Activated naive CD8-positive, alpha-beta T cell treated with anti-CD3 and anti-CD28 coated beads for 36 hours (primary cell): ENCODE measurements at regions not wholly inside any gene's neighbourhood (a gene's known extent, or its start where the extent isn't known, plus 50 kb on each side); places are given as distances from the start of the nearest gene placed in this dataset.

Experiments
- DNase-seq: peaks from one replicate; pipeline ENCODE4 v3.0.0; 2021
- H3K27ac Mint-ChIP-seq: one replicate; pipeline ENCODE4 v1.8.0; 2022; ENCODE audit warnings: mild to moderate bottlenecking, moderate library complexity, mixed read lengths
- H3K27me3 Mint-ChIP-seq: one replicate; pipeline ENCODE4 v1.8.0; 2022; ENCODE audit warnings: mild to moderate bottlenecking, mixed read lengths
- H3K36me3 Mint-ChIP-seq: one replicate; pipeline ENCODE4 v1.8.0; 2021; ENCODE audit warnings: mild to moderate bottlenecking, mixed read lengths
- H3K4me1 Mint-ChIP-seq: one replicate; pipeline ENCODE4 v1.8.0; 2021; ENCODE audit warnings: mixed read lengths
- H3K4me3 Mint-ChIP-seq: one replicate; pipeline ENCODE4 v1.8.0; 2022; ENCODE audit warnings: mild to moderate bottlenecking, moderate library complexity, mixed read lengths
- H3K9me3 Mint-ChIP-seq: one replicate; pipeline ENCODE4 v1.8.0; 2022; ENCODE audit warnings: mixed read lengths

- Mint-ChIP-seq H3K4me1 (peaks cover 28% of the 10 kb centered on the region), H3K36me3 (no peaks in the 10 kb centered on the region), H3K4me3 (no peak overlapping the region), H3K9me3 (no peaks in the 10 kb centered on the region), H3K27ac (no peak overlapping the region), H3K27me3 (no peaks in the 10 kb centered on the region)
- no peak for DNase-seq
These were observed 192.9 kb downstream of the PIK3R1 start for GRCh38 chr5:68408345-68408871.

GRCh38 chr5:68409259-68409658 lies 193.7 kb downstream of the PIK3R1 start:
- H3K27me3 Mint-ChIP-seq = no peaks in the 10 kb centered on the region
- H3K4me1 Mint-ChIP-seq = peaks cover 28% of the 10 kb centered on the region
- H3K9me3 Mint-ChIP-seq = no peaks in the 10 kb centered on the region
- no peak overlapping the region for H3K4me3 Mint-ChIP-seq
- DNase-seq = no peak
- no peaks in the 10 kb centered on the region for H3K36me3 Mint-ChIP-seq
- H3K27ac Mint-ChIP-seq = no peak overlapping the region

- Mint-ChIP-seq H3K36me3 (no peaks in the 10 kb centered on the region), H3K4me1 (peaks cover 22% of the 10 kb centered on the region), H3K4me3 (no peak overlapping the region), H3K27me3 (no peaks in the 10 kb centered on the region), H3K27ac (no peak overlapping the region), H3K9me3 (no peaks in the 10 kb centered on the region)
- no peak for DNase-seq
These were observed 195.6 kb downstream of the PIK3R1 start for GRCh38 chr5:68411161-68411560.

GRCh38 chr5:68415177-68416085 lies 199.9 kb downstream of the PIK3R1 start:
- Mint-ChIP-seq H3K4me1 (peaks cover 7% of the 10 kb centered on the region), H3K36me3 (no peaks in the 10 kb centered on the region), H3K4me3 (no peak overlapping the region), H3K9me3 (no peaks in the 10 kb centered on the region), H3K27ac (no peak overlapping the region), H3K27me3 (no peaks in the 10 kb centered on the region)
- no peak for DNase-seq

GRCh38 chr5:68416714-68417113 lies 201.2 kb downstream of the PIK3R1 start:
- no peaks in the 10 kb centered on the region for H3K27me3 Mint-ChIP-seq
- no peaks in the 10 kb centered on the region for H3K9me3 Mint-ChIP-seq
- H3K27ac Mint-ChIP-seq = no peak overlapping the region
- H3K36me3 Mint-ChIP-seq = no peaks in the 10 kb centered on the region
- H3K4me1 Mint-ChIP-seq = peaks cover 7% of the 10 kb centered on the region
- no peak overlapping the region for H3K4me3 Mint-ChIP-seq
- no peak for DNase-seq

- Mint-ChIP-seq H3K4me1 (peaks cover 13% of the 10 kb centered on the region), H3K4me3 (no peak overlapping the region), H3K36me3 (no peaks in the 10 kb centered on the region), H3K9me3 (no peaks in the 10 kb centered on the region), H3K27ac (no peak overlapping the region), H3K27me3 (no peaks in the 10 kb centered on the region)
- no peak for DNase-seq
These were observed 202.6 kb downstream of the PIK3R1 start for GRCh38 chr5:68418201-68418600.

- no peaks in the 10 kb centered on the region for H3K36me3 Mint-ChIP-seq
- H3K4me3 Mint-ChIP-seq = no peak overlapping the region
These were observed 203.1 kb downstream of the PIK3R1 start for GRCh38 chr5:68418680-68419079.

GRCh38 chr5:68419081-68419636 lies 203.6 kb downstream of the PIK3R1 start:
- H3K36me3 Mint-ChIP-seq = no peaks in the 10 kb centered on the region
- no peak overlapping the region for H3K4me3 Mint-ChIP-seq
- no peaks in the 10 kb centered on the region for H3K27me3 Mint-ChIP-seq
- no peak overlapping the region for H3K27ac Mint-ChIP-seq
- H3K9me3 Mint-ChIP-seq = no peaks in the 10 kb centered on the region
- H3K4me1 Mint-ChIP-seq = peaks cover 23% of the 10 kb centered on the region
- no peak for DNase-seq

More at GRCh38 chr5:68418680-68419079, 203.1 kb downstream of the PIK3R1 start:
- Mint-ChIP-seq H3K4me1 (peaks cover 18% of the 10 kb centered on the region), H3K9me3 (no peaks in the 10 kb centered on the region), H3K27ac (no peak overlapping the region), H3K27me3 (no peaks in the 10 kb centered on the region)
- no peak for DNase-seq

GRCh38 chr5:68419637-68420452 lies 204.3 kb downstream of the PIK3R1 start:
- Mint-ChIP-seq H3K27me3 (no peaks in the 10 kb centered on the region), H3K4me3 (no peak overlapping the region), H3K27ac (no peak overlapping the region), H3K9me3 (no peaks in the 10 kb centered on the region), H3K36me3 (no peaks in the 10 kb centered on the region), H3K4me1 (peaks cover 28% of the 10 kb centered on the region)
- DNase-seq = no peak

GRCh38 chr5:68420476-68421344 lies 205.2 kb downstream of the PIK3R1 start:
- no peaks in the 10 kb centered on the region for H3K9me3 Mint-ChIP-seq
- peaks cover 31% of the 10 kb centered on the region for H3K4me1 Mint-ChIP-seq
- no peaks in the 10 kb centered on the region for H3K36me3 Mint-ChIP-seq
- DNase-seq = no peak
- H3K4me3 Mint-ChIP-seq = no peak overlapping the region
- H3K27ac Mint-ChIP-seq = no peak overlapping the region
- no peaks in the 10 kb centered on the region for H3K27me3 Mint-ChIP-seq

GRCh38 chr5:68421485-68422220 lies 206.1 kb downstream of the PIK3R1 start:
- DNase-seq = no peak
- H3K27me3 Mint-ChIP-seq = no peaks in the 10 kb centered on the region
- H3K27ac Mint-ChIP-seq = no peak overlapping the region
- no peak overlapping the region for H3K4me3 Mint-ChIP-seq
- peaks cover 33% of the 10 kb centered on the region for H3K4me1 Mint-ChIP-seq
- no peaks in the 10 kb centered on the region for H3K9me3 Mint-ChIP-seq
- no peaks in the 10 kb centered on the region for H3K36me3 Mint-ChIP-seq

GRCh38 chr5:68423154-68423811 lies 207.7 kb downstream of the PIK3R1 start:
- peak overlapping the region; percentile 49 for H3K27ac Mint-ChIP-seq
- H3K36me3 Mint-ChIP-seq = no peaks in the 10 kb centered on the region
- no peaks in the 10 kb centered on the region for H3K9me3 Mint-ChIP-seq
- H3K4me3 Mint-ChIP-seq = no peak overlapping the region
- DNase-seq = peak; percentile 31
- H3K27me3 Mint-ChIP-seq = no peaks in the 10 kb centered on the region
- peaks cover 36% of the 10 kb centered on the region for H3K4me1 Mint-ChIP-seq

- Mint-ChIP-seq H3K27me3 (no peaks in the 10 kb centered on the region), H3K36me3 (no peaks in the 10 kb centered on the region), H3K4me1 (peaks cover 36% of the 10 kb centered on the region), H3K27ac (peak overlapping the region; percentile 0), H3K4me3 (no peak overlapping the region), H3K9me3 (no peaks in the 10 kb centered on the region)
- DNase-seq = peak; percentile 10
These were observed 209.4 kb downstream of the PIK3R1 start for GRCh38 chr5:68424799-68425537.
